ENCODE measurements at regions not wholly inside any gene's neighbourhood (a gene's known extent, or its start where the extent isn't known, plus 50 kb on each side); places are given as distances from the start of the nearest gene placed in this dataset.

DNA sequence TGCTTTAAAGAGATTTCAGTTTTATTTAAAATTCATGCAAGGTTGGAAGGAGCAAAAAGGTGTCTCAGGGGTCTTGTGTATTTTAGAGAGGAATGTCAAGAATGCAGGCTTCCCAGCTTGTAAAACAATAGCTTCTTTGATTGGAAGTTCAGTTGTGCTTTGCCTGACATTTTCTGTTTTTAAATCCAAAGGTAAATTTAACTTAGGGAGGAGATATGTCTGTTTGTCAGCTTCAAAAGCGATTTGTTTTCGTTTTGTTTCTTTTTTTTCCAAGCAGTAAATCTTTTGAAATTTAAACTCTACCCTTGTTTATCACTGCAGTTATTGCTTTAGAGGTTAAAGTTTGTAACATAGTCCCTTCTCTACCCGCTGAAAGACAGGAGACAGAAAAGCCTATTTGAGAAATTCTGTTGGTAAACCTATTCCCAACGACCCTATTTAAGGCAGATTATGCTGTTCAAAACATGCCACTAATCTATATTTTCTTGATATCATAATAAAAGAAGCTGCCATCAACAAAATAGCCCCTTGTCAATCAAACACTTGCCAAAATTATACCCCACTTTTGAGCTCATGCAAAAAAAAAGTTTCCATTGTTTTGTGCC lies 639.6 kb downstream of the IRS1 start:
- TF ChIP-seq TAF1 (IDR thresholded peaks at IDR 0.05; ENCODE audit: borderline replicate concordance, low read depth, low read length) (no peak), POLR2AphosphoS5 (IDR thresholded peaks at IDR 0.05; ENCODE audit: low read depth, low read length) (no peak), POLR2A (IDR thresholded peaks at IDR 0.05; ENCODE audit: low read depth, low read length) (no peak)

Data from GM12892 (cell line).